Vagina (tissue), 2 donors: ENCODE measurements at regions not wholly inside any gene's neighbourhood (a gene's known extent, or its start where the extent isn't known, plus 50 kb on each side); places are given as distances from the start of the nearest gene placed in this dataset.

ENCODE experiments used
- CTCF ChIP-seq, 3 experiments: fragments of 450-650 bp in 2 of 3; fragments of 200-600 bp in 1 of 3; sonication (generic) in 1 of 3; IDR thresholded peaks; one replicate each; pipeline ENCODE4 v1.5.1; 2017 to 2019; ENCODE audit warnings: antibody characterized with exemption in 3 of 3, mild to moderate bottlenecking in 2 of 3, moderate library complexity in 2 of 3
- POLR2A ChIP-seq, 2 donors: fragments of 450-650 bp; IDR thresholded peaks; one replicate each; pipeline ENCODE4 v1.6.1; 2017; ENCODE audit warnings: antibody characterized with exemption in 2 of 2, mild to moderate bottlenecking in 2 of 2, moderate library complexity in 2 of 2
- POLR2AphosphoS5 ChIP-seq, 2 donors: sonication (generic); formaldehyde crosslinking; IDR thresholded peaks; one replicate each; pipeline ENCODE4 v1.9.0; 2017; ENCODE audit warnings: antibody characterized with exemption in 2 of 2, mild to moderate bottlenecking in 2 of 2, low read depth in 1 of 2; ENCODE audit not compliant: insufficient read depth in 1 of 2

- TF ChIP-seq CTCF (IDR thresholded peaks at IDR 0.05) = no peak
- TF ChIP-seq POLR2AphosphoS5 (IDR thresholded peaks at IDR 0.05; ENCODE audit: insufficient read depth in 1 of 2, low read depth in 1 of 2) = no peak
- no peak for TF ChIP-seq POLR2A (IDR thresholded peaks at IDR 0.05)
These were observed 422.1 kb upstream of the HNRNPA3 start for GRCh38 chr2:176790468-176790867.
